CD4-positive, alpha-beta T cell (primary cell): ENCODE measurements at regions not wholly inside any gene's neighbourhood (a gene's known extent, or its start where the extent isn't known, plus 50 kb on each side); places are given as distances from the start of the nearest gene placed in this dataset.

Experiments used
- ATAC-seq: fragments of 200-7000 bp; cut with Tn5 transposase; one replicate; pipeline ENCODE4 v1.10.0; 2022; ENCODE audit warnings: mild to moderate bottlenecking; ENCODE audit not compliant: poor library complexity
- CTCF ChIA-PET: fragments of 350-600 bp; sonication (Branson Sonifier 250); formaldehyde crosslinking; loops from one replicate; lab custom pipeline; 2021; ENCODE audit warnings: antibody characterized with exemption, inconsistent platforms; lab: Charles Lee
- POLR2A ChIA-PET: fragments of 350-600 bp; sonication (Branson Sonifier 250); formaldehyde crosslinking; loops from one replicate; lab custom pipeline; 2021; ENCODE audit warnings: antibody characterized with exemption, inconsistent platforms; lab: Charles Lee
- DNase-seq, 14 experiments: peaks; one replicate each; pipeline ENCODE4 v3.0.0-alpha.2; 2013 to 2020; ENCODE audit warnings: mixed read lengths in 2 of 14
- H3K27ac ChIP-seq, 2 donors: one replicate each; pipeline versions ENCODE4 v1.5.1 to v1.7.0; 2013; ENCODE audit warnings: low read length in 2 of 2, low read depth in 1 of 2, mild to moderate bottlenecking in 1 of 2
- H3K27me3 ChIP-seq, 2 experiments: 1 replicate in 1 of 2; 2 replicates in 1 of 2; pipeline versions ENCODE4 v1.6.1 to v1.7.0; 2013; ENCODE audit warnings: low read length in 2 of 2, control low read depth in 1 of 2, mild to moderate bottlenecking in 1 of 2, moderate library complexity in 1 of 2; ENCODE audit not compliant: insufficient read depth in 2 of 2, control insufficient read depth in 1 of 2
- H3K36me3 ChIP-seq: one replicate; pipeline ENCODE4 v1.6.1; 2013; ENCODE audit warnings: low read length, control low read depth; ENCODE audit not compliant: insufficient read depth
- H3K4me1 ChIP-seq: one replicate; pipeline ENCODE4 v1.6.1; 2013; ENCODE audit warnings: low read length, control low read depth; ENCODE audit not compliant: insufficient read depth
- H3K4me3 ChIP-seq: one replicate; pipeline ENCODE4 v1.5.1; 2013; ENCODE audit warnings: mild to moderate bottlenecking, low read length, moderate library complexity
- H3K9me3 ChIP-seq, 2 experiments: 1 replicate in 1 of 2; 2 replicates in 1 of 2; pipeline versions ENCODE4 v1.6.1 to v1.7.0; 2013; ENCODE audit warnings: low read length in 2 of 2, mild to moderate bottlenecking in 2 of 2, control low read depth in 1 of 2, moderate library complexity in 1 of 2; ENCODE audit not compliant: control insufficient read depth in 1 of 2, insufficient read depth in 1 of 2
- H3K27ac Mint-ChIP-seq: one replicate; pipeline ENCODE4 v1.8.0; 2020; ENCODE audit warnings: mixed read lengths
- H3K27me3 Mint-ChIP-seq: one replicate; pipeline ENCODE4 v1.8.0; 2021; ENCODE audit warnings: mixed read lengths
- H3K36me3 Mint-ChIP-seq: one replicate; pipeline ENCODE4 v1.8.0; 2021; ENCODE audit warnings: low read depth, mixed read lengths
- H3K4me1 Mint-ChIP-seq: one replicate; pipeline ENCODE4 v1.8.0; 2021; ENCODE audit warnings: low read depth, mixed read lengths
- H3K4me3 Mint-ChIP-seq: one replicate; pipeline ENCODE4 v1.8.0; 2020; ENCODE audit warnings: mild to moderate bottlenecking, mixed read lengths
- H3K9me3 Mint-ChIP-seq: one replicate; pipeline ENCODE4 v1.8.0; 2020; ENCODE audit warnings: mixed read lengths
- CTCF ChIP-seq: fragments of 200-600 bp; IDR thresholded peaks from one replicate; pipeline ENCODE4 v1.8.0; 2022; ENCODE audit warnings: antibody characterized with exemption, mild to moderate bottlenecking
- intact Hi-C, 2 experiments: fragments of 100-400 bp; cut with DNase I in 1 of 2; cut with micrococcal nuclease in 1 of 2; formaldehyde crosslinking; loops; one replicate each; pipeline versions ENCODE4 v1.15.1 to v1.9.0; 2023 to 2025; cut with DNase I, micrococcal nuclease

GRCh38 chr2:39512434-39512935 lies 75.4 kb upstream of the MAP4K3 start:
- intact Hi-C loops, result no loop called here
- ChIA-PET POLR2A (no interaction called here), CTCF (no interaction called here)
- H3K27me3 Mint-ChIP-seq, result no peaks in the 10 kb centered on the region
- no peak overlapping the region for H3K4me3 Mint-ChIP-seq
- Histone ChIP-seq H3K36me3 (no peaks in the 10 kb centered on the region), H3K4me1 (no peaks in the 10 kb centered on the region), H3K9me3 (no peaks in the 10 kb centered on the region), H3K27me3 (no peaks in the 10 kb centered on the region), H3K4me3 (no peak overlapping the region), H3K27ac (no peak overlapping the region)
- H3K9me3 Mint-ChIP-seq, result no peaks in the 10 kb centered on the region
- H3K4me1 Mint-ChIP-seq, result peaks cover 5% of the 10 kb centered on the region
- DNase-seq (no peak), ATAC-seq (no peak)
- TF ChIP-seq CTCF, result no peak
- H3K36me3 Mint-ChIP-seq, result no peaks in the 10 kb centered on the region
- no peak overlapping the region for H3K27ac Mint-ChIP-seq

- no peaks in the 10 kb centered on the region for H3K36me3 Mint-ChIP-seq
Observed at GRCh38 chr2:39512941-39513340, 75.9 kb upstream of the MAP4K3 start.

GRCh38 chr2:39513641-39514094 lies 76.6 kb upstream of the MAP4K3 start:
- no peak overlapping the region for H3K27ac Mint-ChIP-seq
- ChIA-PET CTCF (no interaction called here), POLR2A (no interaction called here)
- no peaks in the 10 kb centered on the region for H3K36me3 ChIP-seq
- no peaks in the 10 kb centered on the region for H3K4me1 ChIP-seq
- ATAC-seq (no peak), DNase-seq (peak in 2 of 14 experiments; percentile 30 to 41)
- H3K27me3 Mint-ChIP-seq, result no peaks in the 10 kb centered on the region
- H3K4me3 ChIP-seq, result no peak overlapping the region
- no peak overlapping the region for H3K4me3 Mint-ChIP-seq
- no peaks in the 10 kb centered on the region for H3K9me3 Mint-ChIP-seq
- H3K27ac ChIP-seq, result no peak overlapping the region
- intact Hi-C loops, result no loop called here
- no peaks in the 10 kb centered on the region for H3K27me3 ChIP-seq
- no peak for TF ChIP-seq CTCF
- H3K4me1 Mint-ChIP-seq, result peaks cover 5% of the 10 kb centered on the region
- H3K36me3 Mint-ChIP-seq, result no peaks in the 10 kb centered on the region
- H3K9me3 ChIP-seq, result no peaks in the 10 kb centered on the region

More at GRCh38 chr2:39512941-39513340, 75.9 kb upstream of the MAP4K3 start:
- Histone ChIP-seq H3K36me3 (no peaks in the 10 kb centered on the region), H3K27ac (no peak overlapping the region), H3K9me3 (no peaks in the 10 kb centered on the region), H3K4me1 (no peaks in the 10 kb centered on the region), H3K27me3 (no peaks in the 10 kb centered on the region), H3K4me3 (no peak overlapping the region)
- DNase-seq (no peak), ATAC-seq (no peak)
- POLR2A ChIA-PET, result no interaction called here
- no peak overlapping the region for H3K4me3 Mint-ChIP-seq
- no peak overlapping the region for H3K27ac Mint-ChIP-seq
- no peaks in the 10 kb centered on the region for H3K9me3 Mint-ChIP-seq
- intact Hi-C loops, result no loop called here
- TF ChIP-seq CTCF, result no peak
- H3K27me3 Mint-ChIP-seq, result no peaks in the 10 kb centered on the region
- H3K4me1 Mint-ChIP-seq, result peaks cover 5% of the 10 kb centered on the region
- CTCF ChIA-PET, result no interaction called here
